ENCODE measurements at regions not wholly inside any gene's neighbourhood (a gene's known extent, or its start where the extent isn't known, plus 50 kb on each side); places are given as distances from the start of the nearest gene placed in this dataset.

DNA sequence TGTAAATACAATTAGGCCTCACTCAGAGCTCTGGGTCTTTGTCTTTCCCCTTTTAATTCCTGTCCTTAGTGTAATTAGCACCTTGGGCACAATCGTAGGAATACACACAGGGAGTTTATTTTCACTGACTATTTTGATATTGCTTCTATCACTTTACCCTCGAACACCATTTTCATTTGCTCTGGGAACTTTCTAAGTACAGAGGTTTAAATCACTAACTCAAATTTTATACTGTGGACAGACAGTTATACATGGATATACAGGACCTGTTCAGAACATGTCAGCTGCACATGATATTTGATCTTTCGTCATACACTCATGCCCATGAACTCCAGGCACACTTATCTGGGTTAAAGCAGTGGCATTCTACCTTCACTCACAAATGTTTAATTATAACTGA is 217.8 kb upstream of the TMEM161B start:
- no peak overlapping the region for H3K27ac ChIP-seq
- TF ChIP-seq, protein P1, sequence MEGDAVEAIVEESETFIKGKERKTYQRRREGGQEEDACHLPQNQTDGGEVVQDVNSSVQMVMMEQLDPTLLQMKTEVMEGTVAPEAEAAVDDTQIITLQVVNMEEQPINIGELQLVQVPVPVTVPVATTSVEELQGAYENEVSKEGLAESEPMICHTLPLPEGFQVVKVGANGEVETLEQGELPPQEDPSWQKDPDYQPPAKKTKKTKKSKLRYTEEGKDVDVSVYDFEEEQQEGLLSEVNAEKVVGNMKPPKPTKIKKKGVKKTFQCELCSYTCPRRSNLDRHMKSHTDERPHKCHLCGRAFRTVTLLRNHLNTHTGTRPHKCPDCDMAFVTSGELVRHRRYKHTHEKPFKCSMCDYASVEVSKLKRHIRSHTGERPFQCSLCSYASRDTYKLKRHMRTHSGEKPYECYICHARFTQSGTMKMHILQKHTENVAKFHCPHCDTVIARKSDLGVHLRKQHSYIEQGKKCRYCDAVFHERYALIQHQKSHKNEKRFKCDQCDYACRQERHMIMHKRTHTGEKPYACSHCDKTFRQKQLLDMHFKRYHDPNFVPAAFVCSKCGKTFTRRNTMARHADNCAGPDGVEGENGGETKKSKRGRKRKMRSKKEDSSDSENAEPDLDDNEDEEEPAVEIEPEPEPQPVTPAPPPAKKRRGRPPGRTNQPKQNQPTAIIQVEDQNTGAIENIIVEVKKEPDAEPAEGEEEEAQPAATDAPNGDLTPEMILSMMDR (conservative IDR thresholded peaks at IDR 0.05): no peak
- no peak for TF ChIP-seq ZFX (IDR thresholded peaks at IDR 0.05)

DNA sequence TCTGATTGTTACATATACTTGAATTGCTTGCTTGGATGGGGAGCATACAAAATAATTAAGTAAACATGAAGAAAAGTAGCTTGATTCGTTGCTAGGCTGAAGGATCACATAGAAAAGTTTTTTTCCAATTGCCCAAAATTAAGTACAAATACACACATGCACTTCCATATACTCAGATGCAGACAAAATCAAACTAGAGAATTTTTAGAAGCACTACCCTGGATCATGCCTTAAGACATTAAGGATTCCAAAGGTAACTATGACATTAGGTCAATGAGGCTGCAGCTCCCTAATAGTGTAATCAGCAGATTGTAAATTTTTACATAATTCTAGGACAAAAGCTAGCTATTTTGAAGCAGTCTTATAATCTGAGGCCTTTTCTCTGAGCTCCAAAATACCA is 216.9 kb upstream of the TMEM161B start:
- H3K27ac ChIP-seq: no peak overlapping the region
- TF ChIP-seq, protein P1 (conservative IDR thresholded peaks at IDR 0.05): no peak
- no peak for TF ChIP-seq ZFX (IDR thresholded peaks at IDR 0.05)

DNA sequence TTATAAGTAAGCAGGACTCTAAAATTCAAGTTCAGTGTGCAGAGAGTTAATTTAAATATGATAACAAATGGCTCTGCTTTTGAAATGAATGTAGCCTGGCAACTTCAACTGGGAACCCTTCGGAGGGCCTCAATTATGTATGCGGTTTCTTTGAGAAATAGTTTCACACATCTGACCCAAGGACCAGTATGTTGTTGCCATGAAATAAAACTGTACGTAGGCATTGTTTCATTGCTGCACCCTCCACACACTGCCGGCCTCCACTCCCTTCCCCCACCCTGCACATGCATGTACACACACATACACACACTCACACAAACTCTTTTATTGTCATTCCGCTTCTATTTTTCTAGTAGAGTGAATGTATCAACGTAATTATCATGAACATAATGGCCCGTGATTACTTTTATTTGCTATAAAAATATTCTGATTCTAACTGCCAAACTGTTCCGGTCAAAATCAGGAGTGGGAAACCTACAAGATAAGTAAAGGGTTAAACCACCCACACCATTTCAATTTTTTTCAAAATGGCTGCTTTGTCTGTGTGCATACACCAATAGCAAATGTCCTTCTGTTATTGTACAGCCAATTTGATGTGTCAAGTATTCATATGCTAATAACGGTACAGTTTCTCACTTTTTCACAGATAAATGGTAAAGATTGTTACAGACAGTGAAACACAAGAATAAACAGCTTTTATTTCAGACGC is 215.5 kb upstream of the TMEM161B start:
- TF ChIP-seq ZFX (IDR thresholded peaks at IDR 0.05): no peak
- TF ChIP-seq, protein P1 (conservative IDR thresholded peaks at IDR 0.05): no peak
- H3K27ac ChIP-seq: no peak overlapping the region

DNA sequence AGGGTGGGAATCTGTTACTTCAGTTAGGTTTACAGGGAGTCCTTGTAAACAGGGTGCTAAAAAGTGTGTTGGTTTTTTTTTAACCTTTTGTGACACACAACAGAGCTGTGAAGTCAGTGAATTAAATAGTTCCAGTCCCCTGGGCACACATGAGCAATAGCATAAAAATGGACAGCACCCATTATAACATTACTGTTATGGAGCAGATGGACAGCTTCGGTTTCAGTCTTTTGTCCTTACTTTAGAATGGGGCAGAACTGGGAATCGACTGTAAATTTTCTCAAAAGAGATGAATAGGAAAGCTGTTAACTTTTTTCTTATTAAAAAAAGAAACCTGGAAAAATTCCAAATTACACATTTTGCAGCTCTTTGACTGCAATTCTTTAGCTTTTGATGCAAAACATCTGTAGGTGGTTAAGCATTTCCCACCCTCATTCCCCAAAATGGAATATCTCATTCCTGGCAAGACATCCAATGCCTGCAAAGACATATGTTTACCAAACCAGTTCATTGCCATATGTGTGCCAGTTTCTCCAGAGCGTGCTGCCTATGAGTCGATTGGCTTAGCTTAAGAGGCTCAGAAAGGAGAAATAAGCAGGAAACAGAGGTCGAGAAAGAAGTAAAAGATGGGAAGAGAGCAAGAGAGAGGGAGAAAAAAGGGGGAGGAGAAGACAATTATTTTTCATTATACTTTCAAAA is 212.3 kb upstream of the TMEM161B start:
- H3K27ac ChIP-seq: no peak overlapping the region
- TF ChIP-seq, protein P1 (conservative IDR thresholded peaks at IDR 0.05): no peak

DNA sequence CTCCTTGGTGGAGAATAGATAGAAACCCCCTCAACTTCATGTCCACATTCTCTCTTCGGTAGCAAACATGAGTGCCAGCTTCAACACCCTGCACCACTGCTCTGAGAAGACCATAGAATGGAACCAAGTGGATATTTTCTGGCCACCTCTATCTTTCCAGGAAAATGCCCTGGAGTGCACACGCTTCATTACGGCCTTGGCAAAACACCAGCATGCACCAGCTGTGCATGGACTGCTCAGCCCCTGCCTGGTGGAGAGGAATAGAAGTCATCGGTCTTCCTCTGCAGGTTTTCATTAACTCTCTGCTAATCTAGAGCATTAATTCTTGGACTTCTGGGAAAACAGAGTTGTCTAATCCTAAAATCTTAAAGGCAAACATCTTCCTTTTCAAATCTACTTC is 211.6 kb upstream of the TMEM161B start:
- no peak overlapping the region for H3K27ac ChIP-seq
- TF ChIP-seq, protein P1 (conservative IDR thresholded peaks at IDR 0.05): no peak
- no peak for TF ChIP-seq ZFX (IDR thresholded peaks at IDR 0.05)

DNA sequence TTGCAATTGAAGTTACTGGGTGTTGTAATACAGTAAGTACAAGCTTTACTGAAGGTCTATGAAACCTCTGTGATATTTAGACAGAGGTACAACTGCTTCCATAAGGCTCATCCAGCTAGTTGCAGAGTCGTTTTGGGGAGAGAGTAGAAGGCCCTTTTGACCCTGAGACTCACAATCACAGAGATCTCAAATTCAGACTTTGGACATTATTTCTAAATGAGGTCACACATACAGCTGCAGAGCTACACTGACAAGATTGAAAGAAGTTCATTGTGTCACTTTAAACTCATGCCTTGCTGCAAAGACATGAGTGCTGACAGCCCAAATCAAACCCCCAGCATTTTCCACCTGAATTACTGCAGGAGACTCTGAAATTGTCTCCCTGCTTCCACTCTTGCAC is 205.9 kb upstream of the TMEM161B start:
- H3K27ac ChIP-seq: no peak overlapping the region
- TF ChIP-seq, protein P1 (conservative IDR thresholded peaks at IDR 0.05): no peak
- TF ChIP-seq ZFX (IDR thresholded peaks at IDR 0.05): no peak

DNA sequence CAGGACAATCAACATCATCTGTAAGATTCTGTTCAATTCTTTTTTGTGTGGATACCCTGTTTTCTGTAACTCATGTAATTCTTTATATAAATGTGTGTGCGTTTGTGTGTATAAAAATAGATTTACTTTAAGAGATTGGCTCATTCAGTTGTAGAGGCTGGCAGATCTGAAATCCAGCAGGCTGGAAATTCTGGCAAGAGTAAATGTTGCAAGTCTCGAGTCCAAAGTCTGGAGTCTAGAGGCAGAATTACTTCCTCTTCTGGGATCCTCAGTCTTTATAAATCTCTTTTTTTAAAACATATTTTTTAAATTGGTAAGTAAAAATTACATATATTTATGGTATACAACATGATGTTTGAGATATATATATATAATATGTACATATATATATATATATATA is 202.1 kb upstream of the TMEM161B start:
- no peak overlapping the region for H3K27ac ChIP-seq
- no peak for TF ChIP-seq ZFX (IDR thresholded peaks at IDR 0.05)

DNA sequence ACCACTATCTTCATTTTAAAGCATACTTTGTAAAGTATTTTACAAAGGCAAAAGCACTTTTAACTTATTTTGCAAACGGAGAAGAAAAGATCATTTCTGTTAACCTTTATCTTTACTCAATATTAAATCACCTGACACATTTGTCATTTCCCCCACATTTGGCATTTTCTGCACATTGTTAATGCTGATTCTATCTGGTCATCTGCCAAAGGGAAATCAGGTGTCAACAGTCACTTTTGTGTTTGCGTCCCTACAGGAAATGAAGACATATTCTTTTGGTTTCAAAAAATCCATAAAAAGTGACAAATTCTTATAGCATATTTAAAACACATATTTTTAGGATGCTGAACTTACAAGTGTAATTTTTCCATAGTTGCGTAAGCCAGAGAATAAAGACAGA is 191.3 kb upstream of the TMEM161B start:
- TF ChIP-seq, protein P1 (conservative IDR thresholded peaks at IDR 0.05): no peak
- TF ChIP-seq ZFX (IDR thresholded peaks at IDR 0.05): no peak

More for the DNA sequence above, 191.3 kb upstream of the TMEM161B start:
- no peak overlapping the region for H3K27ac ChIP-seq
